Heart left ventricle (tissue), 16 donors: ENCODE measurements at regions not wholly inside any gene's neighbourhood (a gene's known extent, or its start where the extent isn't known, plus 50 kb on each side); places are given as distances from the start of the nearest gene placed in this dataset.

Experiments
- ATAC-seq, 4 donors: fragments of 200-7000 bp; cut with Tn5 transposase; one replicate each; pipeline ENCODE4 v1.9.1; 2020 to 2022; ENCODE audit warnings: moderate library complexity in 4 of 4, mild to moderate bottlenecking in 3 of 4, moderate number of reproducible peaks in 1 of 4
- DNase-seq, 5 donors: peaks; one replicate each; pipeline ENCODE4 v3.0.0-alpha.2; 2020
- H3K27ac ChIP-seq, 12 donors: fragments of 200-600 bp; sonication (generic) in 4 of 12; one replicate each; pipeline versions ENCODE4 v1.5.0 to v1.8.0; 2016 to 2022; ENCODE audit warnings: mild to moderate bottlenecking in 2 of 12
- H3K27me3 ChIP-seq, 9 donors: fragments of 200-600 bp; sonication (generic) in 2 of 9; one replicate each; pipeline versions ENCODE4 v1.5.1 to v1.8.0; 2016 to 2022; ENCODE audit warnings: mild to moderate bottlenecking in 3 of 9
- H3K36me3 ChIP-seq, 9 donors: fragments of 200-600 bp; sonication (generic) in 2 of 9; one replicate each; pipeline versions ENCODE4 v1.5.0 to v1.8.0; 2018 to 2022; ENCODE audit warnings: mild to moderate bottlenecking in 2 of 9
- H3K4me1 ChIP-seq, 12 donors: fragments of 200-600 bp; sonication (generic) in 4 of 12; one replicate each; pipeline versions ENCODE4 v1.5.0 to v1.8.0; 2016 to 2022; ENCODE audit warnings: mild to moderate bottlenecking in 3 of 12
- H3K4me3 ChIP-seq, 12 donors: fragments of 200-600 bp; sonication (generic) in 4 of 12; one replicate each; pipeline versions ENCODE4 v1.5.0 to v1.8.0; 2017 to 2022; ENCODE audit warnings: mild to moderate bottlenecking in 9 of 12, moderate library complexity in 4 of 12
- H3K9me3 ChIP-seq, 12 donors: fragments of 200-600 bp; sonication (generic) in 4 of 12; one replicate each; pipeline versions ENCODE4 v1.5.0 to v1.8.0; 2016 to 2022; ENCODE audit warnings: mild to moderate bottlenecking in 1 of 12
- CTCF ChIP-seq, 12 donors: fragments of 200-600 bp; sonication (generic) in 4 of 12; IDR thresholded peaks; one replicate each; pipeline versions ENCODE4 v1.5.0 to v1.8.0; 2018 to 2022; ENCODE audit warnings: antibody characterized with exemption in 12 of 12, mild to moderate bottlenecking in 5 of 12
- POLR2A ChIP-seq, 2 donors: fragments of 450-650 bp; IDR thresholded peaks; one replicate each; pipeline ENCODE4 v1.6.1; 2017; ENCODE audit warnings: antibody characterized with exemption in 2 of 2, mild to moderate bottlenecking in 2 of 2, moderate library complexity in 2 of 2
- WGBS, 4 donors: extraction: QIAGEN DNeasy Blood & Tissue Kit in 2 of 4; methylation state at CpG; one replicate each; pipeline versions ENCODE4 v1.1.5 to v1.1.7; 2013 to 2018; 5-methylcytosine and 5-hydroxymethylcytosine counted together
- intact Hi-C, 10 donors: fragments of 100-400 bp; cut with DNase I; formaldehyde crosslinking; loops; one replicate each; pipeline versions ENCODE4 v1.11.1 to v1.14.2; 2022
- donor health status: ischemic (EF 13 %, LVEDD 7.1; RV severe dilation, severe dysfunction).
- donor health status: healthy with polysubstance abuse.
- donor health status: DM: no; HTN: yes; CAD: no.
- donor health status: DM: no; HTN: no; CAD: no.
- donor health status: ischemic (EF 25% LVEDD 6.9; RV normal size, moderate dysfunction).
- donor health status: ischemic (EF 25% LVEDD 5.7; RV mildly dilated, moderate dysfunction).
- donor health status: healthy.
- donor health status: DM: yes; HTN: yes; CAD: no.
- donor health status: ischemic (EF 35%, LVEDD 5.7; RV mildly dilated, moderate dysfunction).
- donor health status: nonischemic (EF 11% LVEDD 7.7; RV severe dilation, severe dysfunction).
- donor health status: DM: yes; HTN: yes; CAD: no.
- donor health status: PGD.
- donor health status: ischemic (EF 29% LVEDD 5.4; RV normal size, mild dysfunction).
- donor health status: nonischemic (EF 23%, LVEDD 6.1; RV moderate dilation, normal function).

- Histone ChIP-seq H3K36me3 (no peaks in the 10 kb centered on the region), H3K27ac (peak overlapping the region in 6 of 12 donors; percentile 21 to 79 (median 35)), H3K4me3 (no peak overlapping the region), H3K9me3 (no peaks in the 10 kb centered on the region), H3K4me1 (peaks cover 0 to 43% (median 10%) of the 10 kb centered on the region in 12 donors), H3K27me3 (no peaks in the 10 kb centered on the region)
- ATAC-seq (no peak), DNase-seq (no peak)
- TF ChIP-seq POLR2A (IDR thresholded peaks at IDR 0.05) (no peak), CTCF (IDR thresholded peaks at IDR 0.05) (no peak)
- intact Hi-C loops = loop anchor here (5.0 to 10.0 kb wide), 6 partner anchors 110 to 282 kb away; partner anchors contain the start of genes MRPS6 (in 6 of the 10) and SLC5A3 (in 6 of the 10)
- 72 to 85% (median 80%) methylated on average over 12 to 13 of the region's 13 CpGs for WGBS, 4 donors
These were observed 131.4 kb downstream of the MRPS6 start for GRCh38 chr21:34204481-34205439.

- ATAC-seq (no peak), DNase-seq (no peak)
- Histone ChIP-seq H3K27me3 (no peaks in the 10 kb centered on the region), H3K4me3 (no peak overlapping the region), H3K36me3 (no peaks in the 10 kb centered on the region), H3K27ac (peak overlapping the region in 2 of 12 donors; percentile 24 to 79), H3K4me1 (peaks cover 0 to 39% (median 10%) of the 10 kb centered on the region in 12 donors), H3K9me3 (no peaks in the 10 kb centered on the region)
- no peak for TF ChIP-seq CTCF (IDR thresholded peaks at IDR 0.05)
- TF ChIP-seq POLR2A (IDR thresholded peaks at IDR 0.05) = no peak
- intact Hi-C loops = loop anchor here in 5 of 10 donors (10.0 kb wide), 3 partner anchors 109 to 281 kb away; partner anchors contain the start of genes MRPS6 (in 3 of the 5) and SLC5A3 (in 3 of the 5)
- 92 to 94% (median 92%) methylated on average over 2 of the region's 2 CpGs for WGBS, 4 donors
These were observed 132.6 kb downstream of the MRPS6 start for GRCh38 chr21:34205811-34206571.

- ATAC-seq (no peak), DNase-seq (no peak)
- H3K4me3 ChIP-seq = no peak overlapping the region
- intact Hi-C loops = loop anchor here in 1 of 10 donors (10.0 kb wide), 1 partner anchor 59 kb away; no protein-coding TSS in a partner anchor
- no peaks in the 10 kb centered on the region for H3K27me3 ChIP-seq
- H3K27ac ChIP-seq = no peak overlapping the region
- no peaks in the 10 kb centered on the region for H3K36me3 ChIP-seq
- TF ChIP-seq POLR2A (IDR thresholded peaks at IDR 0.05) = no peak
- no peak for TF ChIP-seq CTCF (IDR thresholded peaks at IDR 0.05)
- peaks cover 0 to 19% (median 10%) of the 10 kb centered on the region in 12 donors for H3K4me1 ChIP-seq
- peaks cover 0 to 15% (median 5%) of the 10 kb centered on the region in 12 donors for H3K9me3 ChIP-seq
These were observed 140.6 kb downstream of the MRPS6 start for GRCh38 chr21:34213959-34214358.
